Stimulated activated CD4-positive, alpha-beta T cell treated with anti-CD3 and anti-CD28 coated beads, Interleukin-4, amount 100 ng/mL, for 24 hours (primary cell): ENCODE measurements at regions not wholly inside any gene's neighbourhood (a gene's known extent, or its start where the extent isn't known, plus 50 kb on each side); places are given as distances from the start of the nearest gene placed in this dataset.
"Not testable (repeated sequence)": the region's sequence is repeated elsewhere in the genome, so short reads cannot be mapped to it uniquely, and the experiment has no call there.

Source experiments
- DNase-seq: peaks from one replicate; pipeline ENCODE4 v3.0.0-alpha.2; 2020

DNA sequence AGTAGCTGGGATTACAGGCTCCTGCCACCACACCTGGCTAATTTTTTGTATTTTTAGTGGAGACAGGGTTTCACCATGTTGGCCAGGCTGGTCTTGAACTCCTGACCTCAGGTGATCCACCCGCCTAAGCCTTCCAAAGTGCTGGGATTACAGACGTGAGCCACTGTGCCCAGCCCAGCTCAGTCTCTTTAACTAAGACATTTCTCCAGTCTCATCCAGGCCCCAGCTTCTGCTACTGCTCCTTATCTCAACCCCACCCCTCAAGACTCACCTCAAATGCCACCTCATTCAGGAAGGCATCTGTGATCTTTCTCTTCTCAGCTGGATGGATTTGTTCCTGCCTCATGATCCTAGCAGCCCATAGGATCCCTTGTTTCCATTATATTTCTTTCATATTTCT lies 85.9 kb upstream of the GRAMD1B start:
- DNase-seq: not testable (repeated sequence)

DNA sequence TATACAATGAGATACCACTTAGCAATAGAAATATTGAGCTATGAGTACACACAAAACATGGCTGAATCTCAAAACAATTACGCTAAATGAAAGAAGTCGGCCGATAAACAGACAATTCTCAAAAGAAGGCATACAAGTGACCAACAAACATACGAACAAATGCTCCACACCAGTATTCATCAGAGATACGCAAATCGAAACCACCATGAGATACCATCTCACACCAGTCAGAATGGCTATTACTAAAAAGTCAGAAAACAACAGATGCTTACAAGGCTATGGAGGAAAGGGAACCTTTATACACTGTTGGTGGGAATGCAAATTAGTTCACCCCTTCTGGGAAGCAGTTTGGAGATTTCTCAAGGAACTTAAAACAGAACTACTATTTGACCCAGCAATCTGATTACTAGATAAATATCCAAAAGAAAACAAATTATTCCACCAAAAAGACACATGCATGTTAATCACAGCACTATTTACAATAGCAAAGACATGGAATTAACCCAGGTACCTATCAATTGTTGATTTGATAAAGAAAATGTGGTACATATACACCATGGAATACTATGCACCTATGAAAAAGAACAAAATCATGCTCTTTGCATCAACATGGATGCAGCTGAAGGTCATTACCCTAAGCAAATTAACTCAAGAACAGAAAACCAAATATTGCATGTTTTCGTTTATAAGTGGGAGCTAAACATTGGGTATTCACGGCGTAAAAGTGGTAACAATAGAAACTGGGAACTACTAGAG lies 90.9 kb upstream of the GRAMD1B start:
- DNase-seq: no peak

DNA sequence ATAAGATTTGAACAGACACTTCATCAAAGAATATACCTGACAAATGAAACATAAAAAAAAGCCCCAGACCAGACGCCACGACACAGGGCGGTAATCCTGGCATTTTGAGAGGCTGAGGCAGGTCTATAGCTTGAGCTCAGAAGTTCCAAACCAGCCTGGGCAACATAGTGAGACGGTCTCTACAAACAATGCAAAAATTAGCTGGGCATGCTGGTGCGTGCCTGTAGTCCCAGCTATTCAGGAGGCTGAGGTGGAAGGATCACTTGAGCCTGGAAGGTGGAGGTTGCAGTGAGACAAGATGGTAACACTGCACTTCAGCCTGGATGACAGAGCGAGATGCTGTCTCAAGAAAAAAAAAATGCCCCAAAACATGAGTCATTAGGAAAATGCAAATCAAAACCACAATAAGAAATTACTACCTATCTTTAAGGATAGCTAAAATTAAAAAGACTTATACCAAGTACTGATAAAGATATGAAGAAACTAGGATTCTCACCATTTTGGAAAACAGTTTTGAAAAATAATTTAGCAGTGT lies 91.7 kb upstream of the GRAMD1B start:
- peak; percentile 6 for DNase-seq

DNA sequence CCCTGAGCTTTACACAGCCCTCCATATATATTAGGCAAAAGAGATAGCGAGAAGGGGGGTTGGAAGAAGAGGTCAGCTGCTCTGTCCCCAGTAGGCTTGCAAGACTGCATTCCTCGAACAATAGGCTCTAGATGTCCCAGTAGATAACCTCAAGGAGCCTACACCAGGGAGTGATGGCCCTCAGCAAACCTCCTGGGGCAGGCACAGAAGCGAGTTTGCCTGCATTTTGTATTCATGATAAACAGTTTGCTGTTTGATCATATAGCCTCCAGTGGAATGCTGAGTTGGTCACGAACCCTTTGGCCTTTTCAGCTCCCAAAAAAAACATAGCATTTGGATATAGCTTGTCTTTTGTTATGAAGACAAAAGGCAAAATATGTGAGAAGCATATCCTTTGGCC lies 95.1 kb upstream of the GRAMD1B start:
- DNase-seq: no peak

DNA sequence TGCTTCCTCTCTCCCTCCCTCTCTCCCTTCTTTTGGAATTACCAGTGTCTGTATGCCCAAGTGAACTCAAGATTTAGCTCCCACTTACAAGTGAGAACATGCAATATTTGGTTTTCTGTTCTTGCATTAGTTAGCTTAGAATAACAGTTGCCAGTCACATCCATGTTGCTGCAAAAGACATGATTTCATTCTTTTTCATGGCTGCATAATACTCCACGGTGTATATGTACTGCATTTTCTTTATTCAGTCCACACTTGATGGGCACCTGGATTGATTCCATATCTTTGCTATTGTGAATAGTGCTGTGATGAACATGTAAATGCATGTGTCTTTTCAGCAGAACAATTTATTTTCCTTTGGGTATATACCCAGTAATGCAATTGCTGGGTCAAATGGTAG lies 97.5 kb upstream of the GRAMD1B start:
- DNase-seq: not testable (repeated sequence)

DNA sequence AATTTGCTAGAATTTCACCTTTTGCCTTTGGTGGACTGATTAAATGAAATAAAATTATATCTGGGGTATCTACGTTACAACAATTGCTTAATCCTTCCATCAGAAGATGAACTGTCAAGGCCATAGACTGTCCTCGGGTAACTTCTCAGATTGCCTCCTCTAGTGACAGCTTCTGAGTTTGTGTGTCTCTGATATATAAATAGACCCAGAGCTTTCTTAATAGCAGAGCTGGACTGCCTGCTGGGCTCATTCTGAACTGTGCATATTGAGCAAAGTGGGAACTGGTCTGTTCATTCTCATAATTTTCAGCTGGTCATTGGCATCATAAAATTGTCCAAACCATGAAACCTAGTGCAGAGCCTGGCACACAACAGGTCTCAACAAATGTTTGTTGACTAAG lies 99.1 kb upstream of the GRAMD1B start:
- DNase-seq: no peak

DNA sequence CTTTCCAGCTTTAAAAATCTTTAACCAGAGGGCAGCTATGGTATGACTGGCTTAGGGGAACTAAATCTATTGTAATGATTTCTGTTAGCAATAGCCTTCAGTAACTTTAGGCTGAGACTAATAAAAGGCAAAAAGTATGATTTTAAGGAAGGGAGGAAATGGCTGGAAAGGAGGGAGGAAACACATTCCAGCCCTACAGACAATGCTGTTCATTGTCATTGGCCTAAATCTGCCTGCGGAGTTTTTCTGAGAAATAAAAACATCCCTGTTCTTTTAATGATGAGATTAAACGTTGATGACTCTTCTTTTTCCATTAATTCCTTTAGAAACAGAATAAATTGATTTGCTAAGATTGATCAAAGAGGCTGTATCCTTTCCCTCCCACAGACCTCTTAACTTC lies 99.6 kb upstream of the GRAMD1B start:
- no peak for DNase-seq

DNA sequence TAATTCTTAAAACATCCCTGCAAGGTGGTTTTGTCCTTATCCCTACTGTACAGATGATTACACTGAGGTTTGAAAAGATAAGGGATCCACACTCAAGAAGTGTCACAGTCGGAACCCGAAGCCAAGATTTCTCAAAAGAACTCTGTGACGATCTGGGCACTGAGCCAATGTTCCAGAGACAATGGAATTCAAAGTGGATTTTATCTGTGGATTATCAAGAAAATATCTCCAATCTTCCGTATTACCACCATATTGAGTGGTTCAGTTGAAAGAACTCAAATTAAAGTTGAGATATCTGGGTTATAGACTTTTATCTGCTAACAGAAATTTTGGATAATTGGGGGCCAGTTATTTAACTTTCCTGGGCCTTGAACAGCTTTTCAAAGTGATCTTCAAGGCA lies 100.0 kb upstream of the GRAMD1B start:
- no peak for DNase-seq

DNA sequence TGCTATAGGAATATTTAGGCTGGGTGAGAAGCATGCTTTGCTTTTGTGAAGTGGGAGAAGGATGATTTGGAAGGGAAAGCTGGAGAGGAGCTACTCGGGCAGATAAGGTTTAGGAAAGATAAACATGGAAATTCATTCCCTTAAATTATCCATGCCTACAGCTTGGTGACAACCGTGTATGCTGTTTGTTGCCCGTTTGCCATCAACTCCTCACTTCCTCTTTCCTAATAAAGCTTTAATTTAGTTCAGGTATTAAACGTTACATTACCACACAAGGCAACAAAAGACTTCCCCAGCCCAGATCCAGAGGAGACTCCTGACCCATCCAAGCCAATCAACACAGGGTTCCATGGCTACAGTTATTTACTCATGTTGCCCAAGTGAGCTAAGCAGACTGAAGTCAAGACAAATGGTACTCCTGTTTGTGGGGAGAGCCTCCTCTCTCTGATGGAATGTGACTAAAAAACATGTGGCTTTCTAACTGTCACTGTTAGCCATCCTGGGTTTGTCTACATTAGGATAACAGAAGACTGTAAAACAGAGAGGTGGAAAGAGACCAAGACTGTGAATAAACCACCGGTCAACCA lies 101.7 kb upstream of the GRAMD1B start:
- DNase-seq: no peak

DNA sequence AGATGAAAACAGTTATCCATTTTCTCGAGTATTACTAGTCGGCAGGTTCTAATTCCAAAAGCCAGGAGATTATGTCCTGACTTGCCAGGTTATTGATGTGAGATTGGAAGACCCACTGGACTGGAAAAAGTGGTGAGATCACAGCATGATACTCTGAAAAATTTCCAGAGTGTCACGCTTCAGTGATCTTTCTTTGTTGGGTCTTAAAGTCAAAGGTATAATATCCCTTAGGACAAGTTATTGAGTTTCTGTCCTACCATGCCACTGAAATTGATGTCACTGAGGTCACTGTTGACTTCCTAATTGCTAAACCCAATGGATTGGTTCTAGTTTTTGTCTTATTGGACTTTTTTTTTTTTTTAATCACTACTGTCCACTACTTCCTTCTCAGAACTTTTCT lies 104.5 kb upstream of the GRAMD1B start:
- no peak for DNase-seq

DNA sequence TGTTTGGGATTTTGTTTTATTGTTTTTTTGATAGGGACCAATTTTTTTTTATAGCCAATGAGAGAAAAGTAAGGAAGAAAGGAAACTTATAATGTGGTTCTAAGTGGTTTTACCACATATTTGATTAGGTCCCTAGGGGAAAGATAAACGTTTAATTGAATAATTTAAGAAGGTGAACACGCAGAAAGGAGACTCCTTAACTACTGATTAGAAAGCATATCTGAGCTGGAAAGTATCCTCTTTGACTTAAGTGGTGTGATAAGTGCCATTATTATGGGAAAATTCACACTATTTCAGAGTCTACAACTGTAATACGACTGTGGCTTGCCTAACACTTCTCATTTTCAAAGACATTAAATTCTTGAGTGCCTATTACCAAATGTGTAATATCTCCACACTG lies 106.5 kb upstream of the GRAMD1B start:
- no peak for DNase-seq

DNA sequence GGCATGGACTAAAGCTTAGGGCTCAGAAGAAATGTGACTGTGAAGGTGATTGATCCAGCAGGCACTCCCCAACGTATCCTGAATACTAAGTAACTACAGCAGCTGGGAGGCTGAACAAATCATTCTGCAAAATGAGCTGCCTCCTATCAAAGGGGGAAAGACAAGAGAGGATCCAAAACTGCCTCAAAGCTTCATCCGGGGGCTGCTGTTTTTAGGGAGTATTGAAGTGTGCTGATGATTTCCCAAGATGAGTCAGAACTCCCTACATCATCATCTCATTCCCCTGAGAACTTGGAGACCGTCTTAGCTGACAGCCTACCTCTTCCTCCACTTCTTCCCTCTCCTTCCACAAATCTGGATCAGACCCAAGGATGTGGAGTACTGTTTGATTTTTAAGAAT lies 108.4 kb upstream of the GRAMD1B start:
- DNase-seq: no peak

DNA sequence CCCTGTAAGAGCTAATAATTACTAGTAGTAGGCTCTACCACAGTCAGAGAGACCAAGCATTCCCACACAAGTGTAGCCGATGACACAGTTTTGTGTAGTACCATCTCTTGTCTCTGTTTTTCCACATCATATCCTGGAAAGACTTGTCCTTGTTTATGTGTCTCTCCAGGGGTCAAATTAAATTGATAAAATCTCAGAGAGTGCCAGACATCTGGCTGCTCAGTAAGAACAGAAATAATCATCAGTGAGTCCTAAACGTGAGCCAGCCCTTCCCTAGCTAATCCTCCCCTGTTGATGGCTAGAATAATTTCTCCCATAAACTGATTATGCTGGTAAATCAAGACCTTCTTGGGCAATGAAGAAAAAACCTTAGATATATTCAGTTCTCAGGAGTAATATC lies 111.4 kb upstream of the GRAMD1B start:
- DNase-seq: no peak

DNA sequence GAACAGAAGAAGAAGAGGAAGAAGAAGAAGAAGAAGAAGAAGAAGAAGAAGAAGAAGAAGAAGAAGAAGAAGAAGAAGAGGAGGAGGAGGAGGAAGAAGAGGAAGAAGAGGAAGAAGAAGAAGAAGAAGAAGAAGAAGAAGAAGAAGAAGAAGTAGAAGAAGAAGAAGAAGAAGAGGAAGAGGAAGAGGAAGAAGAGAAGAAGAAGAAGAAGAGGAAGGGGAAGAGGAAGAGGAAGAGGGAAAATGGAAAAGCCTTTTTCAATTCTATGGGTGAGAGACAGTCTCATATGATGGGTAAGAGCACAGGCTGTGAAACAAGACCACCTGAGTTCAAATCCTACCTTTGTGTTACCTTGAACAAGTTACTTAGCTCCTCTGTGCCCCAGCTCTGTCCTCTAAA lies 111.9 kb upstream of the GRAMD1B start:
- not testable (repeated sequence) for DNase-seq

DNA sequence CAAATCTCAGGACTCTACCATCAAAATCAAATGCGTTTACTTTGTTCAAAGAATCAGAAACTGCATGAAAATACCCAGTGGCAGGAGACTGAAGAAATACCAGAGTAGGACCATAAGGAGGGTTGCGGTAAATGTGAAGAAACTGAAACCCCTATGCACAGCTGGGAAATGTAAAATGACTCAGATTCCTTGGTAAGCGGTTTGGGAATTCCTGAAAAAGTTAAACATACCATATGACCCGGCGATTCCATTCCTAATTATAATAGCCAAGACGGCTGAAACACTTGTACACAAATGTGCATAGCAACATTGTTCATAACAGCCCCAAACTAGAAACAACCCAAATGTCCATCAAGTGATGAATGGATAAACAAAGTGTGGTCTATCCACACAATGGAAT lies 114.1 kb upstream of the GRAMD1B start:
- no peak for DNase-seq

DNA sequence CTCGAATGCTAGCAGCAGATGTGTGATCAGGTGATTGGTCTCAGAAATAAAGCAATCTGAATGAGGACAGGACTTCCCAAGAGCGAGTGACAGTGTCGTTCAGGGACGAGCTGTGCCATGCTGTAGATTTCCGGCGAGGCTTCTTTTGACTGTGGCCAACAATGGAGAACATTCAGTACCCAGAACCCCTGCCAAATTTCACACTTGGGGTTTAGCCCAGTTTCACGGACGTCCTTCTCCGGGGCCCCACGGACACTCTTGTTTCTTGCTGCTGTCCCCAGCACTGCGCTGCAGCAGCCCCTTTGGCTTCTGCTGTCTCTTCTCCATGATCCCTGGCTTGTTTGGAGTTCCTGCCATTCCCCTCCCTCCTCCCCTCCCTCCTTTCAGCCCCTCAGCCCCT lies 115.1 kb upstream of the GRAMD1B start:
- no peak for DNase-seq

DNA sequence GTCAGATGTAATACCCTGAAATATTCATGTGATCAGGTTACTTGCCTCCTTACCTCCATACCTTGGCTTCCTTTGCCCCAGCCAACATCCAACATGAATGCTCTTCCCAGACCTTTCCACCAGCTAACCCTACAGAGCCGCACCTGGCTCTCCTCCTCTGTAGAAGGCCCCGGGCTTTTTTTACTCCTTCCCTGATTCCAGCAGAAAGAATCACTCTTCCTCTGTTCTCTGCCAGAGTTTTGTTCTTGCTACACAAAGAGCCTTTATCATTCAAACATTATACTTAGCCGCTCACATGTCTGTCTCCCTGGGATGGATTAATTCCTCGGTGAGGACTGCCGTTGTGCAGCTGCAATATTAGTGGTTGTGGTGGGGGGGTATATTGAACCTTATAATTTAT lies 116.8 kb upstream of the GRAMD1B start:
- DNase-seq: no peak

DNA sequence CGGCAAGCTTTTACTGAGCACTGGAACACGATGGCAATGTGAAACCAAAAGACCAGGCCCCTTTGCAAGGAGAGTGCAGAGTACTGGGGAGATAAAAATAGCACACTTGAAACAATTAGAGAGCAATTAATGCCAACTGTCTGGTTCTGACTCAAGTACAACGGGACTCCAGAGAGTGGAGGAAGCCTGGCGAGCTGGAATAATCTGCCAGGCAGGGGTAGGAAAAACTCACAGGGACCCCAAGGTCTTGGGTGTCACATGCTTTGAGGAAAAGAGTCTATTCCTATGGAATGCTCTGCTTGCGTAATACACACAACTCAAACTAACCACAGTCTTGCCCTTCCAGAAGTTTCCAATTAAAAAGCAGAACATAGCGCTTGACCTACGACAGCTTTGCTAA lies 113.0 kb upstream of the CLMP start:
- DNase-seq: no peak

DNA sequence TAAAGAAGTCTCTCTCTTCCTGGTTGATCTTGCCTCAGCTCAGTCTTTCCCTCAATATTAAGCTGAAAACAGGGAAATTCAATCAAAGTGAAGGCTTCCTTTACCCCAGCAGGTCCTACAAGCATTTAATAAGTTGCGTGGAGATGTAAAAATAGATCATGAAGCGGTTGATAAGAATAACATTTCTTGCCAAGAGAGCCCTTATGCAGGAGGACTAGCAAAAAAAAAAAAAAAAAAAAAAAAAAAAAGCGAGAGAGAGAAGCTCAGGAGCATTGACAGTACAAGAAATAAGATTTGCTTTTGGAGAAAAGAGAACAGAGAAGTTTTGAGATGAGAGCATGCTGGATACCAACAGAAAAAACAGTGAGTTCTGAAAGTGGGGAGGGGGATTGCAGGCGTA lies 112.2 kb upstream of the CLMP start:
- DNase-seq: no peak

DNA sequence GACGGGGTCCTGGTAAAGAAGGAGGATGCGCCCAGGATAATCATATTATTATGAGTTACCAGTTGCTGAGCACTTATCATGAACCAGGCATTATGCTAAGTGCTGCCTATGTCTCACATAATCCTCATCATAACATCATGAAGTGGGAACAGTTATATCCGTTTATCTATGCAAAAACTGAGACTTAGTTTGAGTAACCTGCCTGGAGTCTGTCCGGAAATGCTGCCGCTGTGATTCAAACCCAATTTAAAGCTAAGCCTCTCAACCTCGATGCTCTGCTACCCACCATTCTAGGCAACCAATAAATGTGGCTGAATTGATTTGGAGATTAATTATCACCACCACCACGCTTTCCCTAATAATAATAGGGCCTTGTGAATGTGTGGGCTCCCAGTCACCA lies 111.5 kb upstream of the CLMP start:
- DNase-seq: no peak

DNA sequence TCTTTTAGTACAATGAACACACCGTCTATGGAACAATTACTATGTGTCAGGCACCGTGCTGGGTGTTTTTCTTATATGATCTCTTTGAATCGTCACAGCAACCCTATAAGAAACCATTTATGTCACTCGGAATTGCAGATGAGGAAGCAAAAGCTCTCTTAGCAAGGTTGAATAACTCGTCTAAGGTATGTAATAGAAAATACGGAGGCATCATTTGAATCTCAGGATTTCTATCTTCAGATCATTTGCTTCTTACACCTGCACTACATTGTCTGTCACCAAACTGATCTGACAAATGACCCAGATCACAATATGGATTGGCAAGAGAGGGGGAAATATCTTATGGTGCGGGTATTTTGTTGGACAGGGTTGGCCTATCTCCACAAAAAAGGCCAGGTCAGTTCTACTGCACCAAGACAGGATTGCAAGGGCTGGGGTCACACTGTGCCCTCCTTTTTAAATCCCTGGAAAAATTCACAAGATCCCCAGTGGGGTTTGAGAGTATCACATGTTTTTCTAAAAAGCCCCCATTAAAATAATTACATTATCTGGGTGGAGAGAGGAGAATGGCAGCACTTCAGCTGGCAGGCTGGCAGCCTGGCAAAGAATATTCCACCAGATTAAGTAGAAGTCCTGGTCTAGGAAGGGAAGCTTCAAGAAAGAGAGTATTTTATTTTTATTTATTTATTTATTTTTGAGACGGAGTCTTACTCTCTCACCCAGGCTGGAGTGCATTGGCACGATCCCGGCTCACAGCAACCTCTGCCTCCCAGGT lies 110.7 kb upstream of the CLMP start:
- DNase-seq: no peak

DNA sequence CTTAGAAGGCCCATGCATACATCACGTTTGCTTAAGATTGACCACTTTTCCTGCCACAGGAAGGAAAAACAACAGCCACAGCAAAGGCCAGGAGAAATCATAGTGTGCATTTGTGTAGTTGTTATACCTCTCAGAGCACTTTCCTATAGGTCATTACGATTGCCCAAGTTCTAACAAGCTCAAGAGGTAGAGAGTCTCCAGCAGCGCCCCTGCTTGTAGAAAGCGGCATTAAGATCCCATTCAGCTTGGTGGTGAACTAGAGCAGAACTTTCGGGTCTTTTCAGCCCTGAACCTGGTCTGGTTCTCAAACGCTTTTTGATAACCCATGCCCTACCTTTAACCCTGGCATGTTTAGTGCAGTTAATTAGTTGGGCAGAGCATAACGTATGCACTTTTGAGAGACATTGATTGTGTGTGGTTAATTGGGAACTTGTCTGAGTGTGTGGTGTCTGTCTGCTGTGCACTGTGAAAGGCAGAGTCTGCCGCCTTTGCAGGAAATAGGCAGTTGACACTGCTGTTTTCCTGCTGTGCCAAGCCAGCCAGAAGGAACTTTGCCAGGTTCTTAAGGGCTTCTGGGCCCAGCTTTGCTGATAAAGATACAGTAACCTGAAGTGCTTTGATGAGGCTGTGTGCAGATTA lies 109.9 kb upstream of the CLMP start:
- no peak for DNase-seq

DNA sequence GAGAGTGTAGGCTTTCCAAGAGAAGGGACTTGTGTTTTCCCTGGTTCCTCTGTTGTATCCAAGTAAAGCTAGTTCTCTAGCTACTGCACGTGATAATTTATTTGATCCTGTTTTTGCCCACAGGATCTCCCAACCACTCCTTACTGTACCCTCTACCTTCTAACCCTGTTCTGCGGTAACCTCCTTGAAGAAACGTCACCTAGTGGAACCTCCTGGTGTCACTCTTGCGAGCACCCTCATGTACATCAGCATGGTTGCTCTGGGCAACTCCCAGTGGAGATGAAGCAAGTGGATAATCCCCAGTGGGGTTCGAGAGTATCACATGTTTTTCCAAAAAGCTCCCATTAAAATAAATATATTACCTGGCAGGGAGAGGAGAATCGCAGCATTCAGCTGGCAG lies 108.9 kb upstream of the CLMP start:
- DNase-seq: no peak
